K562 (cell line): ENCODE measurements at regions not wholly inside any gene's neighbourhood (a gene's known extent, or its start where the extent isn't known, plus 50 kb on each side); places are given as distances from the start of the nearest gene placed in this dataset.

ENCODE experiments used
- CBFA2T2 ChIP-seq: fragments of 450-650 bp; conservative IDR thresholded peaks from 2 replicates; pipeline ENCODE4 v1.6.1; 2017; ENCODE audit warnings: mild to moderate bottlenecking
- EHMT2 ChIP-seq: fragments of 450-650 bp; IDR thresholded peaks from 2 replicates; pipeline ENCODE4 v1.6.1; 2018; ENCODE audit warnings: antibody characterized with exemption
- GATA2 ChIP-seq: sonication (generic); formaldehyde crosslinking; IDR thresholded peaks from 2 replicates; pipeline ENCODE4 v1.4.0; 2020; ENCODE audit warnings: mild to moderate bottlenecking, missing genetic modification reagents
- TEAD4 ChIP-seq, 2 experiments: sonication (generic) in 1 of 2; formaldehyde crosslinking in 1 of 2; IDR thresholded peaks; 2 replicates each; pipeline versions ENCODE4 v1.6.1 to v1.8.0; 2012 to 2022; ENCODE audit warnings: borderline replicate concordance in 1 of 2, inconsistent platforms in 1 of 2, low read length in 1 of 2, mild to moderate bottlenecking in 1 of 2, missing genetic modification reagents in 1 of 2
- ZNF212 ChIP-seq: fragments of 450-650 bp; formaldehyde crosslinking; IDR thresholded peaks from 2 replicates; pipeline ENCODE4 v1.4.0; 2020; ENCODE audit warnings: mild to moderate bottlenecking
- TF ChIP-seq, protein P1 (sequence below), 2 experiments: fragments of 450-650 bp in 1 of 2; IDR thresholded peaks; 2 replicates each; pipeline ENCODE4 v1.6.1; 2011 to 2017; ENCODE audit warnings: low read depth in 2 of 2, antibody characterized with exemption in 1 of 2, borderline replicate concordance in 1 of 2, low read length in 1 of 2, mild to moderate bottlenecking in 1 of 2, mixed read lengths in 1 of 2; ENCODE audit not compliant: control insufficient read depth in 1 of 2
- TF ChIP-seq, protein P2 (sequence below), 2 experiments: fragments of 250-450 bp in 1 of 2; fragments of 450-650 bp in 1 of 2; sonication (Bioruptor Pico) in 1 of 2; IDR thresholded peaks; 2 replicates each; pipeline versions ENCODE4 v1.6.1 to v1.8.0; 2016 to 2021; ENCODE audit warnings: mild to moderate bottlenecking in 2 of 2, moderate library complexity in 2 of 2, missing compliant biosample characterization in 1 of 2, missing genetic modification characterization in 1 of 2

DNA sequence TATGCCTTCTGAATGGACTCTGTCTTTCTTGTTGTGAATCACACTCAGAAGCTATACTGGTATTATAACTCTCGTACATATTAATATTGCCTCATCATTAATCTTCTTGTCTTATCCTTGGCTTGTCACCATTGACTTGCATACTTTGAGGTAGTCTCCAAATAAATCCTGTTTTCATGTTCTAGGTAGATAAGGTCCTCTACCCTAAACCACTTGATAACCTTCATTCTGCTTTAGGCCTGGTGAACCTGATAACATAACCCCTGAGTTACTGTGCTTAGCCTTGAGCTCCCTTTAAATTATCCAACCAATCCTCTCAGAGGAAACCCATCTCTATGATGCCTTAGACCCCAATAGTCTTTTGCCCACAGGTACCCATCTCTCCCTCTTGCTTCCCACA, 1162.3 kb downstream of the SLITRK1 start (continued):
- TF ChIP-seq, protein P1, sequence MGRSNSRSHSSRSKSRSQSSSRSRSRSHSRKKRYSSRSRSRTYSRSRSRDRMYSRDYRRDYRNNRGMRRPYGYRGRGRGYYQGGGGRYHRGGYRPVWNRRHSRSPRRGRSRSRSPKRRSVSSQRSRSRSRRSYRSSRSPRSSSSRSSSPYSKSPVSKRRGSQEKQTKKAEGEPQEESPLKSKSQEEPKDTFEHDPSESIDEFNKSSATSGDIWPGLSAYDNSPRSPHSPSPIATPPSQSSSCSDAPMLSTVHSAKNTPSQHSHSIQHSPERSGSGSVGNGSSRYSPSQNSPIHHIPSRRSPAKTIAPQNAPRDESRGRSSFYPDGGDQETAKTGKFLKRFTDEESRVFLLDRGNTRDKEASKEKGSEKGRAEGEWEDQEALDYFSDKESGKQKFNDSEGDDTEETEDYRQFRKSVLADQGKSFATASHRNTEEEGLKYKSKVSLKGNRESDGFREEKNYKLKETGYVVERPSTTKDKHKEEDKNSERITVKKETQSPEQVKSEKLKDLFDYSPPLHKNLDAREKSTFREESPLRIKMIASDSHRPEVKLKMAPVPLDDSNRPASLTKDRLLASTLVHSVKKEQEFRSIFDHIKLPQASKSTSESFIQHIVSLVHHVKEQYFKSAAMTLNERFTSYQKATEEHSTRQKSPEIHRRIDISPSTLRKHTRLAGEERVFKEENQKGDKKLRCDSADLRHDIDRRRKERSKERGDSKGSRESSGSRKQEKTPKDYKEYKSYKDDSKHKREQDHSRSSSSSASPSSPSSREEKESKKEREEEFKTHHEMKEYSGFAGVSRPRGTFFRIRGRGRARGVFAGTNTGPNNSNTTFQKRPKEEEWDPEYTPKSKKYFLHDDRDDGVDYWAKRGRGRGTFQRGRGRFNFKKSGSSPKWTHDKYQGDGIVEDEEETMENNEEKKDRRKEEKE (IDR thresholded peaks at IDR 0.05; ENCODE audit: borderline replicate concordance in 1 of 2, control insufficient read depth in 1 of 2, low read depth in 2 of 2, low read length in 1 of 2): no peak
- no peak for TF ChIP-seq TEAD4 (IDR thresholded peaks at IDR 0.05; ENCODE audit: low read length)
- TF ChIP-seq TEAD4 (CRISPR knock-in tag; IDR thresholded peaks at IDR 0.05; ENCODE audit: borderline replicate concordance): no peak
- no peak for TF ChIP-seq EHMT2
- no peak for TF ChIP-seq ZNF212 (CRISPR knock-in tag)
- TF ChIP-seq CBFA2T2: 0 out of 2 replicates have a peak, but pooled peaks have one; percentile 24
- TF ChIP-seq, protein P2, sequence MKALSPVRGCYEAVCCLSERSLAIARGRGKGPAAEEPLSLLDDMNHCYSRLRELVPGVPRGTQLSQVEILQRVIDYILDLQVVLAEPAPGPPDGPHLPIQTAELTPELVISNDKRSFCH (CRISPR knock-in tag; IDR thresholded peaks at IDR 0.05): no peak
- TF ChIP-seq, protein P2 (tag; IDR thresholded peaks at IDR 0.05): 0 out of 2 replicates have a peak, but pooled peaks have one; percentile 49
- no peak for TF ChIP-seq GATA2 (CRISPR knock-in tag)
